Kidney (tissue), 13 donors: ENCODE measurements at regions not wholly inside any gene's neighbourhood (a gene's known extent, or its start where the extent isn't known, plus 50 kb on each side); places are given as distances from the start of the nearest gene placed in this dataset.
"Not testable (repeated sequence)": the region's sequence is repeated elsewhere in the genome, so short reads cannot be mapped to it uniquely, and the experiment has no call there.

ENCODE experiments used
- DNase-seq, 5 donors: peaks; one replicate each; pipeline ENCODE4 v3.0.0-alpha.2; 2013 to 2020
- FAIRE-seq: peaks from 2 replicates; lab custom pipeline; 2012; peaks lifted over from hg19 to GRCh38; lab: Jason Lieb, UNC
- H3K27ac ChIP-seq, 2 donors: one replicate each; pipeline ENCODE4 v1.7.0; 2013; ENCODE audit warnings: low read depth in 2 of 2, low read length in 2 of 2, inconsistent platforms in 1 of 2
- H3K27me3 ChIP-seq: one replicate; pipeline ENCODE4 v1.7.1; 2013; ENCODE audit warnings: low read length, inconsistent platforms; ENCODE audit not compliant: control insufficient read depth, insufficient read depth
- H3K36me3 ChIP-seq, 3 donors: one replicate each; pipeline versions ENCODE4 v1.7.0 to v1.7.1; 2013; ENCODE audit warnings: low read length in 3 of 3, control low read depth in 1 of 3, inconsistent platforms in 1 of 3; ENCODE audit not compliant: insufficient read depth in 3 of 3, control insufficient read depth in 2 of 3
- H3K4me1 ChIP-seq, 3 donors: one replicate each; pipeline versions ENCODE4 v1.7.0 to v1.7.1; 2013; ENCODE audit warnings: low read length in 3 of 3, inconsistent platforms in 1 of 3, low read depth in 1 of 3; ENCODE audit not compliant: control insufficient read depth in 2 of 3, insufficient read depth in 2 of 3
- H3K4me3 ChIP-seq, 3 donors: one replicate each; pipeline versions ENCODE4 v1.7.0 to v1.8.1; 2013; ENCODE audit warnings: low read length in 3 of 3, control low read depth in 1 of 3, inconsistent platforms in 1 of 3
- H3K9ac ChIP-seq, 3 donors: one replicate each; pipeline versions ENCODE4 v1.7.0 to v1.7.1; 2013; ENCODE audit warnings: low read length in 3 of 3, control low read depth in 1 of 3, inconsistent platforms in 1 of 3
- H3K9me3 ChIP-seq, 3 donors: one replicate each; pipeline versions ENCODE4 v1.7.0 to v1.7.1; 2013; ENCODE audit warnings: low read length in 3 of 3, control low read depth in 1 of 3, inconsistent platforms in 1 of 3; ENCODE audit not compliant: control insufficient read depth in 2 of 3, insufficient read depth in 1 of 3
- CTCF ChIP-seq: IDR thresholded peaks from 3 replicates; pipeline ENCODE4 v1.5.1; 2012; ENCODE audit warnings: mild to moderate bottlenecking, moderate library complexity, borderline replicate concordance; ENCODE audit not compliant: insufficient read depth; ENCODE audit errors: extremely low read depth
- intact Hi-C: fragments of 100-400 bp; cut with DNase I; formaldehyde crosslinking; loops from one replicate; pipeline ENCODE4 v1.11.1; 2022
- donor health status: control.
- donor health status: control.
- donor health status: control.
- donor health status: control.
- donor health status: control.
- donor health status: DM: yes; HTN: yes; CAD: no.
- donor health status: Normal renal cell carcinoma (clear cell type).

GRCh38 chr3:162702768-162703385 is 1206.3 kb downstream of the OTOL1 start:
- TF ChIP-seq CTCF: no peak
- Histone ChIP-seq H3K27ac (no peak overlapping the region), H3K9me3 (no peaks in the 10 kb centered on the region), H3K36me3 (no peaks in the 10 kb centered on the region), H3K4me1 (no peaks in the 10 kb centered on the region), H3K27me3 (no peaks in the 10 kb centered on the region), H3K9ac (no peak overlapping the region), H3K4me3 (no peak overlapping the region)
- DNase-seq (peak in 1 of 5 donors; percentile 43), FAIRE-seq (no peak)
- intact Hi-C loops: no loop called here

GRCh38 chr3:162704238-162704637 is 1207.6 kb downstream of the OTOL1 start:
- DNase-seq (no peak), FAIRE-seq (no peak)
- Histone ChIP-seq H3K27me3 (no peaks in the 10 kb centered on the region), H3K4me1 (no peaks in the 10 kb centered on the region), H3K9ac (no peak overlapping the region), H3K36me3 (no peaks in the 10 kb centered on the region), H3K9me3 (no peaks in the 10 kb centered on the region), H3K4me3 (no peak overlapping the region), H3K27ac (no peak overlapping the region)
- no peak for TF ChIP-seq CTCF
- intact Hi-C loops: no loop called here

GRCh38 chr3:162704799-162705385 is 1208.3 kb downstream of the OTOL1 start:
- H3K36me3 ChIP-seq: no peaks in the 10 kb centered on the region
- intact Hi-C loops: no loop called here
- no peaks in the 10 kb centered on the region for H3K9me3 ChIP-seq
- no peaks in the 10 kb centered on the region for H3K27me3 ChIP-seq
- H3K4me3 ChIP-seq: no peak overlapping the region
- DNase-seq (no peak), FAIRE-seq (no peak)
- no peak for TF ChIP-seq CTCF
- H3K9ac ChIP-seq: no peak overlapping the region
- no peak overlapping the region for H3K27ac ChIP-seq
- H3K4me1 ChIP-seq: no peaks in the 10 kb centered on the region

GRCh38 chr3:162708394-162708793 is 1211.8 kb downstream of the OTOL1 start:
- FAIRE-seq, H3K27me3 ChIP-seq, H3K9me3 ChIP-seq, H3K4me3 ChIP-seq, H3K4me1 ChIP-seq, intact Hi-C loops, H3K9ac ChIP-seq, H3K36me3 ChIP-seq, H3K27ac ChIP-seq, DNase-seq: not testable (repeated sequence)

- H3K27me3 ChIP-seq, H3K9me3 ChIP-seq, H3K27ac ChIP-seq, H3K9ac ChIP-seq, DNase-seq, FAIRE-seq, H3K36me3 ChIP-seq, intact Hi-C loops, H3K4me1 ChIP-seq: not testable (repeated sequence)
- peak overlapping the region in 1 of 3 donors; percentile 14 for H3K4me3 ChIP-seq
These were observed 1212.5 kb downstream of the OTOL1 start for GRCh38 chr3:162708942-162709706.
